Thyroid gland (tissue), 4 donors: ENCODE measurements at regions not wholly inside any gene's neighbourhood (a gene's known extent, or its start where the extent isn't known, plus 50 kb on each side); places are given as distances from the start of the nearest gene placed in this dataset.
"Not testable (repeated sequence)": the region's sequence is repeated elsewhere in the genome, so short reads cannot be mapped to it uniquely, and the experiment has no call there.

Experiments used
- POLR2A ChIP-seq, 2 donors: fragments of 450-650 bp; IDR thresholded peaks; one replicate each; pipeline ENCODE4 v1.6.1; 2017; ENCODE audit warnings: antibody characterized with exemption in 2 of 2, mild to moderate bottlenecking in 2 of 2, moderate library complexity in 1 of 2
- TF ChIP-seq, protein P1 (sequence below), 6 experiments: fragments of 200-600 bp in 3 of 6; fragments of 450-650 bp in 3 of 6; sonication (generic) in 3 of 6; IDR thresholded peaks; one replicate each; pipeline ENCODE4 v1.5.1; 2016 to 2019; ENCODE audit warnings: antibody characterized with exemption in 6 of 6, mild to moderate bottlenecking in 2 of 6, inconsistent platforms in 1 of 6, moderate library complexity in 1 of 6

GRCh38 chr2:89826741-89827140, 1135.3 kb downstream of the RPIA start:
- TF ChIP-seq, protein P1, sequence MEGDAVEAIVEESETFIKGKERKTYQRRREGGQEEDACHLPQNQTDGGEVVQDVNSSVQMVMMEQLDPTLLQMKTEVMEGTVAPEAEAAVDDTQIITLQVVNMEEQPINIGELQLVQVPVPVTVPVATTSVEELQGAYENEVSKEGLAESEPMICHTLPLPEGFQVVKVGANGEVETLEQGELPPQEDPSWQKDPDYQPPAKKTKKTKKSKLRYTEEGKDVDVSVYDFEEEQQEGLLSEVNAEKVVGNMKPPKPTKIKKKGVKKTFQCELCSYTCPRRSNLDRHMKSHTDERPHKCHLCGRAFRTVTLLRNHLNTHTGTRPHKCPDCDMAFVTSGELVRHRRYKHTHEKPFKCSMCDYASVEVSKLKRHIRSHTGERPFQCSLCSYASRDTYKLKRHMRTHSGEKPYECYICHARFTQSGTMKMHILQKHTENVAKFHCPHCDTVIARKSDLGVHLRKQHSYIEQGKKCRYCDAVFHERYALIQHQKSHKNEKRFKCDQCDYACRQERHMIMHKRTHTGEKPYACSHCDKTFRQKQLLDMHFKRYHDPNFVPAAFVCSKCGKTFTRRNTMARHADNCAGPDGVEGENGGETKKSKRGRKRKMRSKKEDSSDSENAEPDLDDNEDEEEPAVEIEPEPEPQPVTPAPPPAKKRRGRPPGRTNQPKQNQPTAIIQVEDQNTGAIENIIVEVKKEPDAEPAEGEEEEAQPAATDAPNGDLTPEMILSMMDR (IDR thresholded peaks at IDR 0.05): not testable (repeated sequence)
- not testable (repeated sequence) for TF ChIP-seq POLR2A (IDR thresholded peaks at IDR 0.05)
